ENCODE measurements at regions not wholly inside any gene's neighbourhood (a gene's known extent, or its start where the extent isn't known, plus 50 kb on each side); places are given as distances from the start of the nearest gene placed in this dataset.

DNA sequence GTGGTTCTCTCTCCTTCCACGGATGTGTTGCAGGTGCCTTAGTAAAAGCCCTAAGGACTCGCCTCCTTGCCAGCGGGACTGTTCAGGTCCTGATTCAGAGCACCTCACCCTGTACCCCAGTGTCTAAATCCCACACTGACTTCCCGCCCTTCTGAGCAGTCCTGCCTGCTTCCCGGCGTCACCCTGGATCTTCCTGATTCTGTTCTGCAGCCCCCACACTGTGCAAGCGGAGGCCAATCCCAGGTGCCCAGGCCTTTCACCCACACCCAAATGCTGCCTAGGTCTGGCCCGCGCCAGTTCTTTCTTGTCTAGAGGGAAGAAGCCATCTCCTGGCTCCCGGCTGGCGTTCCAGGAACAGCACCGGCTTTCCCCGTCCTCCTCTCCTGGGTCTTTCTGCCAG lies 95.9 kb upstream of the GALNT2 start:
- Histone ChIP-seq H3K27ac (ENCODE audit: low read length) (no peak overlapping the region), H3F3A (ENCODE audit: low read length, unreplicated experiment) (no peaks in the 10 kb centered on the region), H3K9me2 (replicated peaks; ENCODE audit: low read length) (no peaks in the 10 kb centered on the region), H3K4me3 (ENCODE audit: low read length) (no peak overlapping the region), H3K4me2 (ENCODE audit: low read length) (no peak overlapping the region), H4K20me1 (ENCODE audit: low read length) (no peaks in the 10 kb centered on the region), H3K9me3 (ENCODE audit: low read length) (no peaks in the 10 kb centered on the region), H2AFZ (ENCODE audit: low read length) (no peak overlapping the region), H3K4me1 (ENCODE audit: insufficient read depth, low read length) (no peaks in the 10 kb centered on the region), H3K9ac (ENCODE audit: low read length) (no peak overlapping the region), H3K27me3 (ENCODE audit: low read length) (peaks cover 34% of the 10 kb centered on the region), H3K36me3 (ENCODE audit: low read depth, low read length) (no peaks in the 10 kb centered on the region), H3K79me2 (ENCODE audit: low read length) (no peaks in the 10 kb centered on the region)
- POLR2A ChIA-PET (ENCODE audit: unreplicated experiment), result no interaction called here
- no TSS peak for BruUV-seq (replicated peaks)
- ATAC-seq, result no peak
- CTCF ChIA-PET, result no interaction called here
- intact Hi-C loops (cut with micrococcal nuclease), result no loop called here
- no peak for DNase-seq
- TF ChIP-seq EZH2phosphoT487 (IDR thresholded peaks at IDR 0.05; ENCODE audit: borderline replicate concordance, low read length), result no peak

DNA sequence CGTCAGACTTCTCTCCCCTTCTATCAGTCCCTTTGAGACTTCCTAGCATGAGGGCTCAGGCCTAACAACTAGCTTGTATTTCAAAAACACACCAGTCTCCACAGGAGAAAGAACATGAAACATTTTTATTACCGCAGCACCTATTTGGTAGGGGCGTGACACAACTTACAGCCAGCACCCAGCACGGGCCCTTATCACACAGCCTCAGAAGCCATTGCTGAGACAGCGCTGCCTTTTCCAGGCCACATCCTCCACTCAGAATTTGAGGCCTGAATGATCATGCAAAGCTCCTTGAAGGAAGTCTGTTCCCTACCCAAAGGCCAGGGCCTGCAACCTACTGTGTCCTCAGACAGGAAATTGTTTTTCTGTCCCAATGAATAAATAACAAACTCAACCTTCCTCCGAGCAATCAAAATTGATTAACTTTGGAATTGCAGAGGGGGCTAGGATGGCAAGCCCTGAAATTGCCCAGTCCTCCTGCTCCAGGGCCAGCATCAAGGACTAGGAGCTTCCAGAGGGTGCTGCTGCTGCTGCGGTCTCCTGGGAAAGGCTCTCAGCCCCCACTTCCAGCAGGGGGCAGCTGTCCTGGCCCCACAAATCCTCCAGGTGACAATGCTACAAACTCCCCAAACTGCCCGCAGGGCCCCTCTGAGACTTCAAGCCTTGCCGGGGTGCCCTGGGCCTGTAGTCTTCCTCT lies 94.3 kb upstream of the GALNT2 start:
- peak; percentile 20; the same call in 1 of the 2 replicates for ATAC-seq
- no peaks in the 10 kb centered on the region for H3F3A ChIP-seq (ENCODE audit: low read length, unreplicated experiment)
- BruUV-seq (replicated peaks), result no TSS peak
- no peaks in the 10 kb centered on the region for H3K36me3 ChIP-seq (ENCODE audit: low read depth, low read length)
- no peak for TF ChIP-seq EZH2 (IDR thresholded peaks at IDR 0.05; ENCODE audit: low read length, unreplicated experiment)
- TF ChIP-seq, protein P1, sequence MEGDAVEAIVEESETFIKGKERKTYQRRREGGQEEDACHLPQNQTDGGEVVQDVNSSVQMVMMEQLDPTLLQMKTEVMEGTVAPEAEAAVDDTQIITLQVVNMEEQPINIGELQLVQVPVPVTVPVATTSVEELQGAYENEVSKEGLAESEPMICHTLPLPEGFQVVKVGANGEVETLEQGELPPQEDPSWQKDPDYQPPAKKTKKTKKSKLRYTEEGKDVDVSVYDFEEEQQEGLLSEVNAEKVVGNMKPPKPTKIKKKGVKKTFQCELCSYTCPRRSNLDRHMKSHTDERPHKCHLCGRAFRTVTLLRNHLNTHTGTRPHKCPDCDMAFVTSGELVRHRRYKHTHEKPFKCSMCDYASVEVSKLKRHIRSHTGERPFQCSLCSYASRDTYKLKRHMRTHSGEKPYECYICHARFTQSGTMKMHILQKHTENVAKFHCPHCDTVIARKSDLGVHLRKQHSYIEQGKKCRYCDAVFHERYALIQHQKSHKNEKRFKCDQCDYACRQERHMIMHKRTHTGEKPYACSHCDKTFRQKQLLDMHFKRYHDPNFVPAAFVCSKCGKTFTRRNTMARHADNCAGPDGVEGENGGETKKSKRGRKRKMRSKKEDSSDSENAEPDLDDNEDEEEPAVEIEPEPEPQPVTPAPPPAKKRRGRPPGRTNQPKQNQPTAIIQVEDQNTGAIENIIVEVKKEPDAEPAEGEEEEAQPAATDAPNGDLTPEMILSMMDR (conservative IDR thresholded peaks at IDR 0.05; ENCODE audit: low read depth, low read length), result peak; percentile 54
- no peaks in the 10 kb centered on the region for H3K79me2 ChIP-seq (ENCODE audit: low read length)
- POLR2A ChIA-PET (ENCODE audit: unreplicated experiment), result no interaction called here
- no peaks in the 10 kb centered on the region for H3K9me3 ChIP-seq (ENCODE audit: low read length)
- DNase-seq, result no peak
- no peaks in the 10 kb centered on the region for H3K9me2 ChIP-seq (replicated peaks; ENCODE audit: low read length)
- H3K4me3 ChIP-seq (ENCODE audit: low read length), result no peak overlapping the region
- intact Hi-C loops (cut with micrococcal nuclease), result no loop called here
- no peak overlapping the region for H3K9ac ChIP-seq (ENCODE audit: low read length)
- CTCF ChIA-PET, result no interaction called here
- no peaks in the 10 kb centered on the region for H4K20me1 ChIP-seq (ENCODE audit: low read length)
- no peak overlapping the region for H3K27ac ChIP-seq (ENCODE audit: low read length)
- no peaks in the 10 kb centered on the region for H3K4me1 ChIP-seq (ENCODE audit: insufficient read depth, low read length)
- H3K4me2 ChIP-seq (ENCODE audit: low read length), result no peak overlapping the region
- no peak overlapping the region for H2AFZ ChIP-seq (ENCODE audit: low read length)
- H3K27me3 ChIP-seq (ENCODE audit: low read length), result peaks cover 21% of the 10 kb centered on the region; the same call in 1 of the 2 replicates

DNA sequence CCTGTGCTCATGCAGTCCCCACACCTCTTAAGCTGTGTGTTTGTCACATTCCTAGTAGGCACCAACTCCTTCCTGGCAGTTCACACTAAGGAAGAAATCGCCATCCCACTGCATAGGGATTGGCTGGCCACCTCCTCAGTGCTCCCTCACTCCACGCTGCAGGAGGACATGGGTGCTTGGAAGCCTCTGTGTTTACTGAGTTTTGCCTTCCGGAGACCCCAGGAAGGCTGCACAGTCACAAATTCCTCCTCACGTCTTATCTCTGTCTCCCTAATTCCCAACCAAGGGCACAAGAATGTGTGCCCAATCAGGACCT lies 93.8 kb upstream of the GALNT2 start:
- Histone ChIP-seq H2AFZ (ENCODE audit: low read length) (no peak overlapping the region), H3K79me2 (ENCODE audit: low read length) (no peaks in the 10 kb centered on the region), H3K36me3 (ENCODE audit: low read depth, low read length) (no peaks in the 10 kb centered on the region), H3K27me3 (ENCODE audit: low read length) (peaks cover 18% of the 10 kb centered on the region; the same call in 1 of the 2 replicates), H3K4me1 (ENCODE audit: insufficient read depth, low read length) (no peaks in the 10 kb centered on the region), H3K9me3 (ENCODE audit: low read length) (no peaks in the 10 kb centered on the region), H3K27ac (ENCODE audit: low read length) (no peak overlapping the region), H4K20me1 (ENCODE audit: low read length) (no peaks in the 10 kb centered on the region), H3K9ac (ENCODE audit: low read length) (no peak overlapping the region), H3K9me2 (replicated peaks; ENCODE audit: low read length) (no peaks in the 10 kb centered on the region), H3K4me3 (ENCODE audit: low read length) (no peak overlapping the region), H3F3A (ENCODE audit: low read length, unreplicated experiment) (no peaks in the 10 kb centered on the region), H3K4me2 (ENCODE audit: low read length) (no peak overlapping the region)
- POLR2A ChIA-PET (ENCODE audit: unreplicated experiment), result no interaction called here
- intact Hi-C loops (cut with micrococcal nuclease), result no loop called here
- ATAC-seq (no peak), DNase-seq (no peak)
- BruUV-seq (replicated peaks), result no TSS peak
- CTCF ChIA-PET, result no interaction called here
- TF ChIP-seq EZH2 (IDR thresholded peaks at IDR 0.05; ENCODE audit: low read length, unreplicated experiment), result no peak
- TF ChIP-seq, protein P1 (conservative IDR thresholded peaks at IDR 0.05; ENCODE audit: low read depth, low read length), result no peak
- TF ChIP-seq EZH2phosphoT487 (IDR thresholded peaks at IDR 0.05; ENCODE audit: borderline replicate concordance, low read length), result no peak
